Liver (tissue), 8 donors: ENCODE measurements at regions not wholly inside any gene's neighbourhood (a gene's known extent, or its start where the extent isn't known, plus 50 kb on each side); places are given as distances from the start of the nearest gene placed in this dataset.

ENCODE experiments used
- DNase-seq: peaks from one replicate; pipeline ENCODE4 v3.0.0-alpha.2; 2017; ENCODE audit warnings: low spot score
- H3K27ac ChIP-seq, 2 donors: one replicate each; pipeline ENCODE4 v1.7.0; 2013; ENCODE audit warnings: inconsistent platforms in 2 of 2, low read length in 2 of 2, control low read depth in 1 of 2, low read depth in 1 of 2, mild to moderate bottlenecking in 1 of 2
- H3K27me3 ChIP-seq, 4 donors: one replicate each; pipeline versions ENCODE4 v1.6.1 to v1.7.0; 2013; ENCODE audit warnings: low read length in 3 of 4, inconsistent platforms in 1 of 4, mild to moderate bottlenecking in 1 of 4, moderate library complexity in 1 of 4; ENCODE audit not compliant: control insufficient read depth in 4 of 4, insufficient read depth in 4 of 4
- H3K36me3 ChIP-seq, 4 donors: one replicate each; pipeline versions ENCODE4 v1.6.1 to v1.7.0; 2013; ENCODE audit warnings: low read length in 3 of 4, mild to moderate bottlenecking in 3 of 4, low read depth in 1 of 4, moderate library complexity in 1 of 4; ENCODE audit not compliant: control insufficient read depth in 4 of 4, insufficient read depth in 3 of 4
- H3K4me1 ChIP-seq, 4 donors: one replicate each; pipeline versions ENCODE4 v1.6.1 to v1.7.0; 2013; ENCODE audit warnings: low read length in 3 of 4, mild to moderate bottlenecking in 3 of 4, moderate library complexity in 1 of 4; ENCODE audit not compliant: control insufficient read depth in 4 of 4, insufficient read depth in 4 of 4
- H3K4me3 ChIP-seq, 3 donors: one replicate each; pipeline versions ENCODE4 v1.6.1 to v1.7.0; 2013; ENCODE audit warnings: low read length in 3 of 3, control low read depth in 1 of 3, low read depth in 1 of 3, mild to moderate bottlenecking in 1 of 3
- H3K9ac ChIP-seq, 2 donors: one replicate each; pipeline ENCODE4 v1.7.0; 2013; ENCODE audit warnings: low read length in 2 of 2, mild to moderate bottlenecking in 2 of 2, moderate library complexity in 2 of 2, control low read depth in 1 of 2, low read depth in 1 of 2
- H3K9me3 ChIP-seq, 4 donors: one replicate each; pipeline versions ENCODE4 v1.6.1 to v1.7.0; 2013; ENCODE audit warnings: low read length in 3 of 4; ENCODE audit not compliant: control insufficient read depth in 4 of 4
- ATF3 ChIP-seq: IDR thresholded peaks from 2 replicates; pipeline ENCODE4 v1.6.1; 2016; ENCODE audit warnings: antibody characterized with exemption
- EGR1 ChIP-seq, 2 donors: IDR thresholded peaks; 2 replicates each; pipeline ENCODE4 v1.6.1; 2016 to 2018; ENCODE audit warnings: antibody characterized with exemption in 2 of 2, low read depth in 2 of 2
- FOXA1 ChIP-seq: IDR thresholded peaks from 2 replicates; pipeline ENCODE4 v1.6.1; 2016; ENCODE audit warnings: antibody characterized with exemption
- FOXA2 ChIP-seq: IDR thresholded peaks from 2 replicates; pipeline ENCODE4 v1.6.1; 2016; ENCODE audit warnings: antibody characterized with exemption
- GABPA ChIP-seq, 2 donors: IDR thresholded peaks in 1 of 2; conservative IDR thresholded peaks in 1 of 2; 2 replicates each; pipeline ENCODE4 v1.6.1; 2016; ENCODE audit warnings: antibody characterized with exemption in 2 of 2, mild to moderate bottlenecking in 1 of 2, moderate library complexity in 1 of 2
- HNF4A ChIP-seq, 2 donors: conservative IDR thresholded peaks; 2 replicates each; pipeline ENCODE4 v1.6.1; 2016; ENCODE audit warnings: antibody characterized with exemption in 2 of 2, mild to moderate bottlenecking in 2 of 2
- HNF4G ChIP-seq: IDR thresholded peaks from 2 replicates; pipeline ENCODE4 v1.6.1; 2016; ENCODE audit warnings: antibody characterized with exemption
- JUND ChIP-seq, 2 donors: IDR thresholded peaks; 2 replicates each; pipeline ENCODE4 v1.6.1; 2016; ENCODE audit warnings: antibody characterized with exemption in 2 of 2
- MAX ChIP-seq: IDR thresholded peaks from 2 replicates; pipeline ENCODE4 v1.6.1; 2016; ENCODE audit warnings: antibody characterized with exemption
- NR2F2 ChIP-seq: IDR thresholded peaks from 2 replicates; pipeline ENCODE4 v1.6.1; 2016; ENCODE audit warnings: antibody characterized with exemption
- RAD21 ChIP-seq, 2 donors: IDR thresholded peaks; 2 replicates each; pipeline ENCODE4 v1.6.1; 2016; ENCODE audit warnings: antibody characterized with exemption in 2 of 2, mild to moderate bottlenecking in 2 of 2
- REST ChIP-seq: IDR thresholded peaks from 2 replicates; pipeline ENCODE4 v1.6.1; 2016; ENCODE audit warnings: antibody characterized with exemption, mild to moderate bottlenecking
- RXRA ChIP-seq, 2 donors: IDR thresholded peaks; 2 replicates each; pipeline ENCODE4 v1.6.1; 2017 to 2018; ENCODE audit warnings: antibody characterized with exemption in 2 of 2, mild to moderate bottlenecking in 1 of 2
- SP1 ChIP-seq: IDR thresholded peaks from 2 replicates; pipeline ENCODE4 v1.6.1; 2018; ENCODE audit warnings: antibody characterized with exemption, mild to moderate bottlenecking
- TAF1 ChIP-seq: conservative IDR thresholded peaks from 2 replicates; pipeline ENCODE4 v1.6.1; 2016; ENCODE audit warnings: antibody characterized with exemption, mild to moderate bottlenecking
- YY1 ChIP-seq: IDR thresholded peaks from 2 replicates; pipeline ENCODE4 v1.6.1; 2016; ENCODE audit warnings: antibody characterized with exemption, mild to moderate bottlenecking
- WGBS: extraction: QIAGEN DNeasy Blood & Tissue Kit; methylation state at CpG from one replicate; pipeline ENCODE4 v1.1.7; 2013; 5-methylcytosine and 5-hydroxymethylcytosine counted together
- TF ChIP-seq, protein P1 (sequence below): IDR thresholded peaks from 2 replicates; pipeline ENCODE4 v1.6.1; 2016; ENCODE audit warnings: antibody characterized with exemption
- TF ChIP-seq, protein P2 (sequence below): fragments of 150-350 bp; IDR thresholded peaks from 2 replicates; pipeline ENCODE4 v1.5.1; 2017; ENCODE audit warnings: improper control_type of control experiment, low read depth, low read length; ENCODE audit not compliant: missing input control
- donor health status: healthy.
- donor health status: healthy.
- donor health status: healthy.
- donor health status: healthy.
- donor health status: healthy.

GRCh38 chr16:47877166-47877565 lies 278.6 kb downstream of the ABCC12 start:
- Histone ChIP-seq H3K27ac (no peak overlapping the region), H3K9me3 (no peaks in the 10 kb centered on the region), H3K27me3 (no peaks in the 10 kb centered on the region), H3K4me3 (no peak overlapping the region), H3K4me1 (no peaks in the 10 kb centered on the region), H3K36me3 (no peaks in the 10 kb centered on the region), H3K9ac (no peak overlapping the region)
- WGBS = 57% methylated on average over 3 of the region's 3 CpGs
- TF ChIP-seq, protein P1, sequence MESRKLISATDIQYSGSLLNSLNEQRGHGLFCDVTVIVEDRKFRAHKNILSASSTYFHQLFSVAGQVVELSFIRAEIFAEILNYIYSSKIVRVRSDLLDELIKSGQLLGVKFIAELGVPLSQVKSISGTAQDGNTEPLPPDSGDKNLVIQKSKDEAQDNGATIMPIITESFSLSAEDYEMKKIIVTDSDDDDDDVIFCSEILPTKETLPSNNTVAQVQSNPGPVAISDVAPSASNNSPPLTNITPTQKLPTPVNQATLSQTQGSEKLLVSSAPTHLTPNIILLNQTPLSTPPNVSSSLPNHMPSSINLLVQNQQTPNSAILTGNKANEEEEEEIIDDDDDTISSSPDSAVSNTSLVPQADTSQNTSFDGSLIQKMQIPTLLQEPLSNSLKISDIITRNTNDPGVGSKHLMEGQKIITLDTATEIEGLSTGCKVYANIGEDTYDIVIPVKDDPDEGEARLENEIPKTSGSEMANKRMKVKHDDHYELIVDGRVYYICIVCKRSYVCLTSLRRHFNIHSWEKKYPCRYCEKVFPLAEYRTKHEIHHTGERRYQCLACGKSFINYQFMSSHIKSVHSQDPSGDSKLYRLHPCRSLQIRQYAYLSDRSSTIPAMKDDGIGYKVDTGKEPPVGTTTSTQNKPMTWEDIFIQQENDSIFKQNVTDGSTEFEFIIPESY = no peak
- TF ChIP-seq FOXA2 (no peak), EGR1 (IDR thresholded peaks at IDR 0.05; ENCODE audit: low read depth in 2 of 2) (no peak), YY1 (no peak), ATF3 (no peak), REST (no peak), MAX (no peak), RXRA (IDR thresholded peaks at IDR 0.05) (no peak), RAD21 (IDR thresholded peaks at IDR 0.05) (no peak), NR2F2 (no peak), SP1 (no peak), HNF4G (no peak), GABPA (IDR thresholded peaks at IDR 0.05 in 1 of 2, conservative IDR thresholded peaks at IDR 0.05 in 1 of 2) (no peak), FOXA1 (no peak), JUND (IDR thresholded peaks at IDR 0.05) (no peak), HNF4A (conservative IDR thresholded peaks at IDR 0.05) (no peak)
- TF ChIP-seq, protein P2, sequence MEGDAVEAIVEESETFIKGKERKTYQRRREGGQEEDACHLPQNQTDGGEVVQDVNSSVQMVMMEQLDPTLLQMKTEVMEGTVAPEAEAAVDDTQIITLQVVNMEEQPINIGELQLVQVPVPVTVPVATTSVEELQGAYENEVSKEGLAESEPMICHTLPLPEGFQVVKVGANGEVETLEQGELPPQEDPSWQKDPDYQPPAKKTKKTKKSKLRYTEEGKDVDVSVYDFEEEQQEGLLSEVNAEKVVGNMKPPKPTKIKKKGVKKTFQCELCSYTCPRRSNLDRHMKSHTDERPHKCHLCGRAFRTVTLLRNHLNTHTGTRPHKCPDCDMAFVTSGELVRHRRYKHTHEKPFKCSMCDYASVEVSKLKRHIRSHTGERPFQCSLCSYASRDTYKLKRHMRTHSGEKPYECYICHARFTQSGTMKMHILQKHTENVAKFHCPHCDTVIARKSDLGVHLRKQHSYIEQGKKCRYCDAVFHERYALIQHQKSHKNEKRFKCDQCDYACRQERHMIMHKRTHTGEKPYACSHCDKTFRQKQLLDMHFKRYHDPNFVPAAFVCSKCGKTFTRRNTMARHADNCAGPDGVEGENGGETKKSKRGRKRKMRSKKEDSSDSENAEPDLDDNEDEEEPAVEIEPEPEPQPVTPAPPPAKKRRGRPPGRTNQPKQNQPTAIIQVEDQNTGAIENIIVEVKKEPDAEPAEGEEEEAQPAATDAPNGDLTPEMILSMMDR = no peak
- no peak for DNase-seq

DNA sequence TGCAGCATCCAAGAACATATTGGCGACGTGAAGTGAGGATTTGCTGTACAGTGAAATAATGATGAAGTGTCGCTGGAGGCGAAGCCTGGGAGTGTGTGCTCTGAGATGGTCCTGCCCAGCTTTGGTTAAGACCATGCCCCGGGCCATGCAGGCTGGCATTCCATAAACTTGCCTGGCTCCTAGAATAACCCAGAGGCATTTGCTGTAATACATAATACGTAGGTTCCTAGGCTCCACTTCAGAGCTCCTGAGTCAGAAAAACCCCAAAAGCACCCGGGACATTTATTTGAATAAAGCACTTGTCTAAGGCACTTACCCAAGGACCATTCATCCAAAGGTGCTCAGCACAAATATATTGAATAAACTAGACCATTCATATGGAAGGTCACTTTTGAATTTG lies 279.3 kb downstream of the ABCC12 start:
- H3K4me3 ChIP-seq = no peak overlapping the region
- H3K27me3 ChIP-seq = no peaks in the 10 kb centered on the region
- DNase-seq = no peak
- no peaks in the 10 kb centered on the region for H3K9me3 ChIP-seq
- no peaks in the 10 kb centered on the region for H3K4me1 ChIP-seq
- H3K9ac ChIP-seq = no peak overlapping the region
- H3K36me3 ChIP-seq = no peaks in the 10 kb centered on the region
- 71% methylated on average over 7 of the region's 7 CpGs for WGBS
- TF ChIP-seq FOXA2 = no peak
- TF ChIP-seq TAF1 = no peak
- no peak for TF ChIP-seq REST
- TF ChIP-seq RXRA (IDR thresholded peaks at IDR 0.05) = no peak
- no peak for TF ChIP-seq NR2F2
- TF ChIP-seq, protein P1 = no peak
- TF ChIP-seq EGR1 (IDR thresholded peaks at IDR 0.05; ENCODE audit: low read depth in 2 of 2) = no peak
- H3K27ac ChIP-seq = no peak overlapping the region
